Inferior parietal cortex (tissue), 1 donor: ENCODE measurements at regions not wholly inside any gene's neighbourhood (a gene's known extent, or its start where the extent isn't known, plus 50 kb on each side); places are given as distances from the start of the nearest gene placed in this dataset.

Experiments
- DNase-seq: peaks from one replicate; pipeline ENCODE4 v3.0.0-alpha.2; 2016; ENCODE audit errors: extremely low spot score

GRCh38 chr11:128407962-128408361 lies 179.4 kb downstream of the ETS1 start:
- DNase-seq, result peak; percentile 45

GRCh38 chr11:128405714-128406662 lies 181.4 kb downstream of the ETS1 start:
- DNase-seq, result no peak

- DNase-seq, result no peak
Observed at GRCh38 chr11:128405112-128405511, 182.2 kb downstream of the ETS1 start.

DNA sequence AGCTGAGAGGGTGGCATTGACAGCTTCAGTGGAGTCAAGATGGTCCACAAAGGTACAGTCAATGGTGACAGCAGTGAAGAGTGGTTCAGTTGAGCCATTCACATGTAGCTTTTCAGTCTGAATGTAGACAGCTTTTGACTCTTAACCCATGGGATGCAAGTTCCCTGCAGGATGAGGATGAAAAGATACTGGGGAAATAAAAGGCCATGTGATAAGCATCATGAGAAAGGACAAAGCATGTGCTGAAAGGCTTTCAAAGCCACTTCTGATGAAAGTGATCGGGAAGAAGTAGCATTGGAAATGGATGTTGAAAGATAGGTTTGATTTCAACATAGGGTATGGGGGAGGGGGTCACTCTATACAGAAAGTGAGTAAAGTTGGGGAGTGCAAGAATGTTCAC lies 182.9 kb downstream of the ETS1 start:
- no peak for DNase-seq

DNA sequence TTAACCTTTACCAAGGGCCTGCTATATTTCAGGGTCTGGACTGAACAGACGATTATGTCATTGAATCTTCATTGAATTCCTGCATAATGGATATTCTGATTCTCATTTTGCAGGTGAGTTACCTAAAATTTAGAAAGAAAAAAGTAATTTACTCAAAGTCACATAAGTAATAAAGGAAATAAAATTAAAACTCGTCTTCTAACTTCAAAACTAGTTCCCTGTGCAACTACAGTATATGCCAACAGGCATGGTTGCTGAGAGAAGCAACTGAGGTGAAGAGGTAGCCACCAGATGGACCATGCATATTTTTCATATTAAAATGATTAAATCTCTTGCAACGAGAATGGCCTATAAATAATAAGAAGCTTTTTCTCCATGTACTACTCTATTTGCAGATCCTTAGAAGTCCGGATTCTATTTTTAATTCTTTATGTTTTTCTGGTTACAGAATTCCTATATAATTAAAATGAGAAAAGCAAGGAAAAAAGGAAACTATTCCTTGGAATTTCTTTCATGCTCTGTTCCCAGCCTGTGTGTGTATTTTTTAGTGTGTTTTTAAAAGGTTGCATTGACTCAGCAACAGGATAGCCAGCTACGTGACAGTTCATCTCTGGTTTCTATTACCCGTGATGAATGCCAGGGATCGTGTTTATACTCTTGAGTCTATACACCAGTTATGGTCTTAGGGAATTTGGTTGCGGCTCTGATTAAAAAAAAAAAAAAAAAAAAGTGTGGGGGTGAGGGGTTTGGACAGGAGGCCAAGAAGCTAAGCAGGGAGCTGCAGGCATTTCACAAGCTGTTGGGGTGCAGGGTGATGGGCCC lies 186.8 kb downstream of the ETS1 start:
- DNase-seq, result no peak

- no peak for DNase-seq
Observed at GRCh38 chr11:128399251-128400121, 187.9 kb downstream of the ETS1 start.

GRCh38 chr11:128398517-128399250 lies 188.7 kb downstream of the ETS1 start:
- no peak for DNase-seq

GRCh38 chr11:128397362-128397761 lies 190.0 kb downstream of the ETS1 start:
- DNase-seq, result no peak

DNA sequence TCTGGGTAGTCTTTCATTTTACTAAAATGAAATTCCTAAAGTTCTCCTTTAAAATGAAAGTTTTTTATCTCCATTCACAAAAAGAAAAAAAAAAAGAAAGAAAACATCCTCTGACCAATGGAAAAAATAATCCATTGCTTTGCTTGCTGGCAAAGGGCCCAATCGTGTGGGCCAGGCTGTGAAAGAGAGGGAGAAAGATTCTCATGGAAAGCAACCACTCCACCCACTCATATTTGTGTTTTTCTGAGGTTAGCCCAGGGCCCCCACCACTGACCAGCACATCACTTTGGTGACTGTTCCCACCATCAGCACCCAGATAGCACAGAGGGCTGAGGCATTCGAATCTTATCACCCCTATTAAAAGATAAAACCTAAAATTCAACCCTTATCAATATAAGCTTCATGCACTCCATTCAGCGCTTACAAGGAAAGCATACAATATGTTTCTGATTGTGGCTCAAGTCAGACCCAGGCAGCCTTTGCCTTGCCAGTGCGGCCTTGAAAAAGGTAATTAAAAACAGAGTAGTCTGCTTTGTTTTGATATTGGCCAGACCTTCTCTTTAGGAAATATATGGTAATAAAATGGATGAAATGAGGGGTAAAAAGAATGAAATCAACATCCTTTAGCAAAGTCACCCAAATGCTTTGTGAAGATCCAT lies 192.8 kb downstream of the ETS1 start:
- DNase-seq, result no peak

GRCh38 chr11:128392259-128392658 lies 195.1 kb downstream of the ETS1 start:
- DNase-seq, result no peak

GRCh38 chr11:128391811-128392210 lies 195.5 kb downstream of the ETS1 start:
- no peak for DNase-seq

DNA sequence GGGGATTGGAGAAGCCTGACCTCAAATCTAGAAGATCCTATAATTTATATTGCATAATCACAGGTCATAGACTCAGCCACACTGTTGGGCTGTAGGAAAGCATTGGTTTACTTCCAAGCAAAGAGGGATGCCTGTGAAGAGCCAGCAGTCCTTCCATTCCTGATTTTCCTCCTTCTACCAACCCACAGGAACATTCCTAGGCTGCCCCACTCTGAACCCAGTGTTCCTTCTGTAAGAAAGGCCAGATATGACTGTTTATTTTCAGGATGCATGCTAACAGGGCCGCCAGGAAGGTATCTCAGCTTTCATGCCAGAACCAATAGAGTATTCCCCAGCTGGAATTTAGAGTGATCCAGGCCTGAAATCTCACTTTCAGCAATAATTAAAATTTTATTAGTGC lies 197.1 kb downstream of the ETS1 start:
- no peak for DNase-seq

- no peak for DNase-seq
Observed at GRCh38 chr11:128389461-128389976, 197.8 kb downstream of the ETS1 start.

GRCh38 chr11:128388206-128388815 lies 199.0 kb downstream of the ETS1 start:
- DNase-seq, result no peak

DNA sequence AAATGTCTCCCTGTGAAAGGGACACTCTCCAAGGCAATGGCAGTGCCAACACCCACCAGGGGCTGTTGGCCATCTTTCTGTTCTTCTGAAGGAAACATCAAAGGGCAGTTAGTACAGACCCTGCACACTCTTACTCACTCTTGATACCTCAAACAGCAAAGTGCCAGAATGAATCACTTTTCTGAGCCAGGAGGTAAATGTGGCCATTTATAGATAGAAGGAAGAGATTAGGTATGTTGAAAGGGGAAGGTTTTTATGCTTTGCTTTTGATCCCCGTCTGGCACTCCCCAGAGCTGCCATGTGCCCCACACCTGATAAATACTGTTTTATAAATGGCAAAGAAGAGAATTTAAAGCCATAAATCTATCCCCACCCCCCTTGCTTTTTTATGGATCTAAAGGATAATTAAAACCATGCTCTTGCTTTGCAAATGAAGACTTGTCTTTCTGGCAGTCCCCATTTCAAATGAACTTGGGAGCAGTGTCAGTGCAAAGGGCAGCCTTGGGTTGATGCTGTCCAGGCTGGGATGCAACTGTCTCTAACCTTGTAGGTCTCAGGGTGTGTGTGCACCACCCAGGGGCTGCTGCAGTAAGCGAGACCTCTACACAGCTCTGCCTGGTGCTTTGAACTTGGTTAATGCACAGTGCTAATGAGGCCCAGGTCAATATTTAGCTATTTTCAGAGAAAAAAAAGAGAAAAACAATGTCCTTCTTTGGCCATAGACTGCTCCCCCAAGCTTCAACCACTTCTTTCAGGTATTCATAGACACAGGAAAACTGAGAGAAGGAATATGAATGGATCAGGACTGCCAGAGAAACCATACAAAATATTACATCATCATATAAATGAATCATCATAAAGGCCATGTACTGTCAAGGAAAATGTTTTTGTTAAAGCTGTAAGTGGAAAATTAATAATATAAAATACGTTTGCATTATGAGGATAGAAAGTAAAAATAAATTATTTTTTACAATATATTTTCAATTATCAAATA lies 207.5 kb downstream of the ETS1 start:
- no peak for DNase-seq

- no peak for DNase-seq
Observed at GRCh38 chr11:128375961-128376360, 211.4 kb downstream of the ETS1 start.

DNA sequence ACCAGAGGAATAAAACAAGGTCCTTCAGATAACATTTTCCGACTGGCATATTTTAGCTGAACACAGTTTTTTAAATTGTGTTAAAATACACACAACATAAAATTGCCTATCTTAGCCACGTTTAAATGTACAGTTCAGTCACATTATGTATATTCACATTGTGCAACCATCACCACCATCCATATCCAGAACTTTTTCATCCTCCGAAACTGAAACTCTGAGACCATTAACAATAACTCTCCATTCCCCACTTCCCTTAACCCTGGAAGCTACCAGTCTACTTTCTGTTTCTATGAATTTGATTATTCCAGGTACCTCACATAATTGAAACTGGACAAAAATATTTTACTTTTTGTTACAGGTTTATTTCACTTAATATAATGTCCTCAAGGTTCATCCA lies 213.3 kb downstream of the ETS1 start:
- DNase-seq, result no peak

- DNase-seq, result no peak
Observed at GRCh38 chr11:128372977-128373376, 214.4 kb downstream of the ETS1 start.

- no peak for DNase-seq
Observed at GRCh38 chr11:128367573-128367972, 219.8 kb downstream of the ETS1 start.
